ENCODE measurements at regions not wholly inside any gene's neighbourhood (a gene's known extent, or its start where the extent isn't known, plus 50 kb on each side); places are given as distances from the start of the nearest gene placed in this dataset.

DNA sequence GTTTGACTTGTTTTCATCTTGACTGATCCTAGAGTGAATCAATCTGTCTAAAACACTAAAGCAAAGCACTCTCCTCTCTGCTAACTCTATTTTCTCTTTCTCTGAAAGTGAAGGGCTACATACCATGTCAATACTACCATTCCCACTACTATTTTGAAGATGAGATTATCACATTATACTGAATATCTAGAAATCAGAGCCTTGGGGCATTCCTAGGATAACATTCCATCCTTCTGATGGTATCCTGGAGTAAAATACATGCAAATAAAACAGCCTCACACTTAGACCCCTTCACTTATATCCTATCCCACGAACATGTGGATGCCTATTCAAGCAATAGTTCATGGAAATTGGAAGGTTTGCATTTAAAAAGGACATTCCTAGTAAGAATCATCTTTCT is 309.3 kb upstream of the ACTBL2 start:
- TF ChIP-seq POLR2AphosphoS5 (IDR thresholded peaks at IDR 0.05), result no peak
- TF ChIP-seq, protein P1, sequence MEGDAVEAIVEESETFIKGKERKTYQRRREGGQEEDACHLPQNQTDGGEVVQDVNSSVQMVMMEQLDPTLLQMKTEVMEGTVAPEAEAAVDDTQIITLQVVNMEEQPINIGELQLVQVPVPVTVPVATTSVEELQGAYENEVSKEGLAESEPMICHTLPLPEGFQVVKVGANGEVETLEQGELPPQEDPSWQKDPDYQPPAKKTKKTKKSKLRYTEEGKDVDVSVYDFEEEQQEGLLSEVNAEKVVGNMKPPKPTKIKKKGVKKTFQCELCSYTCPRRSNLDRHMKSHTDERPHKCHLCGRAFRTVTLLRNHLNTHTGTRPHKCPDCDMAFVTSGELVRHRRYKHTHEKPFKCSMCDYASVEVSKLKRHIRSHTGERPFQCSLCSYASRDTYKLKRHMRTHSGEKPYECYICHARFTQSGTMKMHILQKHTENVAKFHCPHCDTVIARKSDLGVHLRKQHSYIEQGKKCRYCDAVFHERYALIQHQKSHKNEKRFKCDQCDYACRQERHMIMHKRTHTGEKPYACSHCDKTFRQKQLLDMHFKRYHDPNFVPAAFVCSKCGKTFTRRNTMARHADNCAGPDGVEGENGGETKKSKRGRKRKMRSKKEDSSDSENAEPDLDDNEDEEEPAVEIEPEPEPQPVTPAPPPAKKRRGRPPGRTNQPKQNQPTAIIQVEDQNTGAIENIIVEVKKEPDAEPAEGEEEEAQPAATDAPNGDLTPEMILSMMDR (IDR thresholded peaks at IDR 0.05), result no peak
- no peak for TF ChIP-seq POLR2A (IDR thresholded peaks at IDR 0.05)
- no peak for TF ChIP-seq EP300 (IDR thresholded peaks at IDR 0.05)

Measured in stomach (tissue), 4 donors.